A549 (cell line): ENCODE measurements at regions not wholly inside any gene's neighbourhood (a gene's known extent, or its start where the extent isn't known, plus 50 kb on each side); places are given as distances from the start of the nearest gene placed in this dataset.

Experiments
- ATAC-seq, 2 experiments: fragments of 200-7000 bp in 1 of 2; fragments of >200 bp in 1 of 2; cut with Nextera tagmentation in 1 of 2; cut with Tn5 transposase in 1 of 2; 3 replicates each; pipeline versions ENCODE4 v1.8.0 to v1.9.1; 2018 to 2020; ENCODE audit warnings: mild to moderate bottlenecking in 1 of 2, moderate library complexity in 1 of 2
- CTCF ChIA-PET: fragments of 300-600 bp; sonication (Branson Sonifier 250); formaldehyde crosslinking; extraction: SDS; loops from one replicate; lab custom pipeline; 2021; ENCODE audit warnings: antibody characterized with exemption, inconsistent platforms; lab: Yijun Ruan, JAX
- POLR2A ChIA-PET: fragments of 350-600 bp; formaldehyde crosslinking; extraction: SDS; loops from one replicate; lab custom pipeline; 2021; ENCODE audit warnings: antibody characterized with exemption, inconsistent platforms; lab: Yijun Ruan, JAX
- DNase-seq, 2 experiments: peaks; one replicate each; pipeline versions ENCODE4 v3.0.0 to v3.0.0-alpha.2; 2011 to 2016; ENCODE audit warnings: low read depth in 1 of 2, low spot score in 1 of 2
- FAIRE-seq: peaks from 2 replicates; lab custom pipeline; 2011; peaks lifted over from hg19 to GRCh38; lab: Jason Lieb, UNC
- H3K27ac ChIP-seq, 2 experiments: fragments of >200 bp; sonication (Bioruptor Twin); formaldehyde crosslinking; 3 replicates each; pipeline ENCODE4 v1.5.1; 2016 to 2017
- H3K4me1 ChIP-seq: fragments of >200 bp; sonication (Bioruptor Twin); formaldehyde crosslinking; 3 replicates; pipeline ENCODE4 v1.6.1; 2016
- H3K4me2 ChIP-seq: fragments of >200 bp; sonication (Bioruptor Twin); formaldehyde crosslinking; 3 replicates; pipeline ENCODE4 v1.6.1; 2016
- H3K4me3 ChIP-seq: fragments of >200 bp; sonication (Bioruptor Twin); formaldehyde crosslinking; 3 replicates; pipeline ENCODE4 v1.5.1; 2016
- H3K9me3 ChIP-seq: fragments of >200 bp; sonication (Bioruptor Twin); formaldehyde crosslinking; 3 replicates; pipeline ENCODE4 v1.6.1; 2016
- CBX2 ChIP-seq: fragments of 200-600 bp; sonication (generic); IDR thresholded peaks from 2 replicates; pipeline ENCODE4 v1.6.1; 2016; ENCODE audit warnings: low read depth, mild to moderate bottlenecking, borderline replicate concordance
- CBX8 ChIP-seq: fragments of 200-600 bp; sonication (generic); IDR thresholded peaks from 2 replicates; pipeline ENCODE4 v1.6.1; 2016
- EHMT2 ChIP-seq: fragments of 200-600 bp; sonication (generic); IDR thresholded peaks from 2 replicates; pipeline ENCODE4 v1.6.1; 2016; ENCODE audit warnings: antibody characterized with exemption, low read depth, mild to moderate bottlenecking, moderate library complexity
- EP300 ChIP-seq, 2 experiments: fragments of >200 bp; sonication (Bioruptor Twin); formaldehyde crosslinking; IDR thresholded peaks; 2 replicates in 1 of 2; 3 replicates in 1 of 2; pipeline ENCODE4 v1.6.1; 2016 to 2017
- GATA3 ChIP-seq: IDR thresholded peaks from 2 replicates; pipeline ENCODE4 v1.6.1; 2012; ENCODE audit warnings: borderline replicate concordance
- HDAC2 ChIP-seq: fragments of 200-600 bp; sonication (generic); IDR thresholded peaks from 2 replicates; pipeline ENCODE4 v1.6.1; 2016
- HOXB5 ChIP-seq: fragments of 250-450 bp; sonication (Bioruptor Pico); IDR thresholded peaks from 2 replicates; pipeline ENCODE4 v1.5.0; 2020; ENCODE audit warnings: mild to moderate bottlenecking, moderate library complexity
- JUN ChIP-seq, 2 experiments: fragments of >200 bp; sonication (Bioruptor Twin); formaldehyde crosslinking; IDR thresholded peaks; 2 replicates in 1 of 2; 3 replicates in 1 of 2; pipeline ENCODE4 v1.6.1; 2016 to 2017
- JUNB ChIP-seq: fragments of >200 bp; sonication (Bioruptor Twin); formaldehyde crosslinking; IDR thresholded peaks from 2 replicates; pipeline ENCODE4 v1.6.1; 2016
- KDM1A ChIP-seq: fragments of 200-600 bp; sonication (generic); IDR thresholded peaks from 2 replicates; pipeline ENCODE4 v1.6.1; 2016; ENCODE audit warnings: low read depth, mild to moderate bottlenecking
- MYC ChIP-seq: IDR thresholded peaks from 2 replicates; pipeline ENCODE4 v1.6.1; 2012; ENCODE audit warnings: mild to moderate bottlenecking, inconsistent platforms, low read length, improper control_type of control experiment, borderline replicate concordance
- NPAS2 ChIP-seq: fragments of 250-450 bp; sonication (Bioruptor Pico); IDR thresholded peaks from 2 replicates; pipeline ENCODE4 v1.8.0; 2022; ENCODE audit warnings: mild to moderate bottlenecking, moderate library complexity, borderline replicate concordance
- PHF8 ChIP-seq: fragments of 200-600 bp; sonication (generic); IDR thresholded peaks from 2 replicates; pipeline ENCODE4 v1.6.1; 2016; ENCODE audit warnings: low read depth, mild to moderate bottlenecking, antibody characterized with exemption, moderate library complexity, borderline replicate concordance
- POLR2A ChIP-seq: IDR thresholded peaks from 2 replicates; pipeline ENCODE4 v1.6.1; 2012; ENCODE audit warnings: mild to moderate bottlenecking, low read length
- RNF2 ChIP-seq: fragments of 200-600 bp; sonication (generic); IDR thresholded peaks from 2 replicates; pipeline ENCODE4 v1.6.1; 2016; ENCODE audit warnings: low read depth, mild to moderate bottlenecking, antibody characterized with exemption, moderate library complexity, borderline replicate concordance
- ZNF302 ChIP-seq: fragments of 250-450 bp; sonication (Bioruptor Pico); IDR thresholded peaks from 2 replicates; pipeline ENCODE4 v1.9.0; 2021; ENCODE audit warnings: inconsistent platforms, mild to moderate bottlenecking, moderate library complexity
- ZSCAN20 ChIP-seq: fragments of 250-450 bp; sonication (Bioruptor Pico); IDR thresholded peaks from 2 replicates; pipeline ENCODE4 v1.8.0; 2022; ENCODE audit warnings: mild to moderate bottlenecking, moderate library complexity
- WGBS: methylation state at CpG from one replicate; pipeline ENCODE4 v1.1.6; 2017; ENCODE audit errors: missing lambda C conversion rate; 5-methylcytosine and 5-hydroxymethylcytosine counted together
- TF ChIP-seq, protein P1 (sequence below): fragments of >200 bp; sonication (Bioruptor Twin); formaldehyde crosslinking; IDR thresholded peaks from 3 replicates; pipeline ENCODE4 v1.6.1; 2016
- TF ChIP-seq, protein P2 (sequence below): fragments of 250-450 bp; sonication (Bioruptor Pico); IDR thresholded peaks from 2 replicates; pipeline ENCODE4 v1.5.0; 2020; ENCODE audit warnings: low read depth, mild to moderate bottlenecking, moderate library complexity
- TF ChIP-seq, protein P3 (sequence below): fragments of 250-450 bp; sonication (Bioruptor Pico); IDR thresholded peaks from 2 replicates; pipeline ENCODE4 v1.5.0; 2021; ENCODE audit warnings: mild to moderate bottlenecking, moderate library complexity, borderline replicate concordance
- TF ChIP-seq, protein P4 (sequence below): IDR thresholded peaks from 2 replicates; pipeline ENCODE4 v1.6.1; 2012

DNA sequence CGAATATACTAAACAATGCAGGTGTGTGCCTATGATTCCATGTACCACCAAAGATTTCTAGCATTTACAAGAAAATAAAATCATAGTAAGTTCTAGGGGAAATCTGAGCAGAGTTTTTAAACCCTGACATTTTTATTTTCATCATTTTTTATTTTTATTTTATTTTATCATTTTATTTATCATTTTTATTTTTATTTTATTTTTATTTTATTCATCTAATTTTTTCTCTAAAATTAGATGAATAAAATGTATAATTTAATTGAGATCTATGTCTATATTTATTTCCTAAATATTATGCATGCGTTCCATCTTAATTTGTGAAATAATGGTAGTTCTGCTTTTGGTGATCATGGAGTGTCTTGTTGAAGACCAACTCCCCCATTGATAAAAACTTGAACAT, 257.6 kb upstream of the DOK6 start (continued):
- no peak for TF ChIP-seq PHF8
- TF ChIP-seq, all 56 proteins: peak for 0

DNA sequence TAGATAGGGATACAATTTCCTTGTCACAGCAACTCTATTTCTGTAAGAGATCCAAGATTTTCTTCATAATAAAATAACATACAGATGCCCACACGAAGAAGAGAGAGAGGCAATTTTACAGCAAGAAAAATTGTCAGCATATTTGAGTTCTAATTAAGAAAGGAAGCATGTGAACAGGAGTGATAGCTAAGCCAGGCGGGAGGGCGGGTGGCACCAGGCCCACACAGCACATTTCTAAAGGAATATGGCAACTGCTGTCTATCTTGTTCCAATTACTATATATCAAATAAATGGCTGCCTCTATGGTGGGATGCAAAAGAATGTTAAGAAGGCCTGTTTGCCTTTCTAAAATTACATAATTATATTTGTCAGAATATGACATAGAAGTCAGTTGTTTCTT, 248.3 kb upstream of the DOK6 start:
- H3K27ac ChIP-seq, result no peak overlapping the region
- H3K4me2 ChIP-seq, result no peak overlapping the region
- no peaks in the 10 kb centered on the region for H3K4me1 ChIP-seq
- FAIRE-seq (no peak), DNase-seq (no peak), ATAC-seq (no peak)
- H3K4me3 ChIP-seq, result no peak overlapping the region
- H3K9me3 ChIP-seq, result no peaks in the 10 kb centered on the region
- TF ChIP-seq RNF2, result no peak
- TF ChIP-seq, protein P1, sequence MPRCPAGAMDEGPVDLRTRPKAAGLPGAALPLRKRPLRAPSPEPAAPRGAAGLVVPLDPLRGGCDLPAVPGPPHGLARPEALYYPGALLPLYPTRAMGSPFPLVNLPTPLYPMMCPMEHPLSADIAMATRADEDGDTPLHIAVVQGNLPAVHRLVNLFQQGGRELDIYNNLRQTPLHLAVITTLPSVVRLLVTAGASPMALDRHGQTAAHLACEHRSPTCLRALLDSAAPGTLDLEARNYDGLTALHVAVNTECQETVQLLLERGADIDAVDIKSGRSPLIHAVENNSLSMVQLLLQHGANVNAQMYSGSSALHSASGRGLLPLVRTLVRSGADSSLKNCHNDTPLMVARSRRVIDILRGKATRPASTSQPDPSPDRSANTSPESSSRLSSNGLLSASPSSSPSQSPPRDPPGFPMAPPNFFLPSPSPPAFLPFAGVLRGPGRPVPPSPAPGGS, result no peak
- TF ChIP-seq CBX2, result no peak
- no peak for TF ChIP-seq ZSCAN20
- TF ChIP-seq CBX8, result no peak
- ChIA-PET POLR2A (no interaction called here), CTCF (no interaction called here)
- 6% methylated on average over 3 of the region's 3 CpGs for WGBS

DNA sequence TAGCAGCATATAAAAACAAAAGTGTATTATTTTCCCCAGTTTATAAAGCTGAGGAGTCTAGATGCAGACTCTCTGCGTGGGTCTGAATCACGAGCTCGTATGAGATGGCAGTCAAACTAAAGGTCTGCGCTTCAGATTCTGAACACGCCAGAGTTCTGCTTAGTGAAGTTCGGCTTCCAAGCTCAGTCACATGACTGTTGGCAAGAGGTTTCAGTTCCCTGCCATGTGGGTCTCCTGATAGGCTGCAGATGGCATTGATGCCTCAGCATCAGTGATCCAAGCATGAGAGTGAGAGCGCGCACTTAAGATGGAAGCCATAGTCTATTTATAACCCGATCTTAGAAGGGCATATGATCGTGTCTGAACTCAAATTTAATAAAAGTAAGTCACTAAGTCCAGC, 242.8 kb upstream of the DOK6 start:
- H3K9me3 ChIP-seq, result no peaks in the 10 kb centered on the region
- no peak overlapping the region for H3K4me2 ChIP-seq
- no peaks in the 10 kb centered on the region for H3K4me1 ChIP-seq
- ChIA-PET POLR2A (no interaction called here), CTCF (no interaction called here)
- DNase-seq (no peak), FAIRE-seq (no peak), ATAC-seq (no peak)
- WGBS, result 28% methylated on average over 7 of the region's 10 CpGs
- no peak overlapping the region for H3K27ac ChIP-seq
- TF ChIP-seq ZNF302 (CRISPR knock-in tag), result no peak
- TF ChIP-seq, protein P2, sequence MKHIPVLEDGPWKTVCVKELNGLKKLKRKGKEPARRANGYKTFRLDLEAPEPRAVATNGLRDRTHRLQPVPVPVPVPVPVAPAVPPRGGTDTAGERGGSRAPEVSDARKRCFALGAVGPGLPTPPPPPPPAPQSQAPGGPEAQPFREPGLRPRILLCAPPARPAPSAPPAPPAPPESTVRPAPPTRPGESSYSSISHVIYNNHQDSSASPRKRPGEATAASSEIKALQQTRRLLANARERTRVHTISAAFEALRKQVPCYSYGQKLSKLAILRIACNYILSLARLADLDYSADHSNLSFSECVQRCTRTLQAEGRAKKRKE (CRISPR knock-in tag), result no peak
- TF ChIP-seq HDAC2, result no peak
- TF ChIP-seq, protein P3, sequence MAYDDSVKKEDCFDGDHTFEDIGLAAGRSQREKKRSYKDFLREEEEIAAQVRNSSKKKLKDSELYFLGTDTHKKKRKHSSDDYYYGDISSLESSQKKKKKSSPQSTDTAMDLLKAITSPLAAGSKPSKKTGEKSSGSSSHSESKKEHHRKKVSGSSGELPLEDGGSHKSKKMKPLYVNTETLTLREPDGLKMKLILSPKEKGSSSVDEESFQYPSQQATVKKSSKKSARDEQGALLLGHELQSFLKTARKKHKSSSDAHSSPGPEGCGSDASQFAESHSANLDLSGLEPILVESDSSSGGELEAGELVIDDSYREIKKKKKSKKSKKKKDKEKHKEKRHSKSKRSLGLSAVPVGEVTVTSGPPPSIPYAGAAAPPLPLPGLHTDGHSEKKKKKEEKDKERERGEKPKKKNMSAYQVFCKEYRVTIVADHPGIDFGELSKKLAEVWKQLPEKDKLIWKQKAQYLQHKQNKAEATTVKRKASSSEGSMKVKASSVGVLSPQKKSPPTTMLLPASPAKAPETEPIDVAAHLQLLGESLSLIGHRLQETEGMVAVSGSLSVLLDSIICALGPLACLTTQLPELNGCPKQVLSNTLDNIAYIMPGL (CRISPR knock-in tag), result no peak
- TF ChIP-seq JUNB, result no peak
- TF ChIP-seq GATA3, result no peak
- TF ChIP-seq NPAS2 (CRISPR knock-in tag), result no peak
- TF ChIP-seq JUN (IDR thresholded peaks at IDR 0.05), result no peak
- TF ChIP-seq HOXB5 (CRISPR knock-in tag), result no peak
- H3K4me3 ChIP-seq, result no peak overlapping the region

DNA sequence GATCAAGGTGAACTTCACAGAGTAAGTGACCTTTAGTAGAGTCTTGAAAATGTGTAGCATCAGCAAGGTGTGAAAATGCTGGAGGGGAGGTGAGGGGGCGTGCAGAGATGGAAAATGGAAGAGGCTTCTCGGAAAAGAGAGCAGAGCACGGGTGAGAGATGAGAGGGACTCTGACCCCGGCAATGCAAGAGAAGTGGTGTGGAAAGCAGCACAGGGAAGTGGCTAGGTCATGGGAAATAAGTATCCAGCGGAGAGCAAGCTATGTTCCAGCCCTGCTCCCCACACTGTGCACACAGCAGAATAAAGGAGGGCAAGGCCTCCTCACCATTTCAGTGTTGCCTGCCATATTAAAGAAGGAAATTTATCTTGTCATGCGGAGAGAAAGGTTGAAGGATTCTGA, 241.7 kb upstream of the DOK6 start:
- POLR2A ChIA-PET, result no interaction called here
- no peak for TF ChIP-seq MYC
- no peak for TF ChIP-seq POLR2A
- no peak for TF ChIP-seq EHMT2
- no peak for TF ChIP-seq KDM1A
- TF ChIP-seq PHF8, result no peak
- no peak for TF ChIP-seq GATA3
- TF ChIP-seq EP300 (IDR thresholded peaks at IDR 0.05), result no peak
- TF ChIP-seq CBX2, result no peak
- TF ChIP-seq, protein P4, sequence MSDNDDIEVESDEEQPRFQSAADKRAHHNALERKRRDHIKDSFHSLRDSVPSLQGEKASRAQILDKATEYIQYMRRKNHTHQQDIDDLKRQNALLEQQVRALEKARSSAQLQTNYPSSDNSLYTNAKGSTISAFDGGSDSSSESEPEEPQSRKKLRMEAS, result no peak
- TF ChIP-seq HDAC2, result no peak
- TF ChIP-seq ZSCAN20, result no peak

More for the DNA sequence above, 241.7 kb upstream of the DOK6 start:
- ATAC-seq, result no peak
- Histone ChIP-seq H3K4me1 (no peaks in the 10 kb centered on the region), H3K9me3 (no peaks in the 10 kb centered on the region), H3K4me3 (no peak overlapping the region), H3K4me2 (no peak overlapping the region), H3K27ac (no peak overlapping the region)
- DNase-seq, result no peak
- FAIRE-seq, result no peak
- CTCF ChIA-PET, result no interaction called here
- WGBS, result 17% methylated on average over 6 of the region's 6 CpGs
